ENCODE measurements at regions not wholly inside any gene's neighbourhood (a gene's known extent, or its start where the extent isn't known, plus 50 kb on each side); places are given as distances from the start of the nearest gene placed in this dataset.

DNA sequence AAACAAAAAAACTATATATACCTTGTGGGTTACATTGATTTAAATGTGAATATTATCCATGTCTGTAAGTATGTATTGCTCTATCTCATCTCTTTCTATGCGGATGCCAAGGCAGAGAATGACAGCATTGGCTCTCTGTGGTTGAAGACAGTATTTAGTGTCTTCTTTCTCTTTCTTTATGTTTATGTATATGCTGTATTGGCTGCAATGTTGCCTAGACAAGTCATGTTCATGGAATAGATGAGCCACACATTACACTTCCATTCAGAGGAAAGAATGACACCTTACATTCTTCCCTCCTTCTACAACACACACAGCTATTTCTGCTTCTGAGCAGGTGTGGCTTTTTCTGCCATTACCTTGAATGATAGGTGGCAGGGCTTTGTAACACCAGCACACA is 639.4 kb upstream of the MIR17HG start:
- ATAC-seq (ENCODE audit: low read depth) (no peak), DNase-seq (no peak)
- Histone ChIP-seq H3K27me3 (ENCODE audit: control insufficient read depth, insufficient read depth, low read length) (no peaks in the 10 kb centered on the region), H3K9me3 (ENCODE audit: control insufficient read depth, insufficient read depth, low read length) (no peaks in the 10 kb centered on the region), H4K20me1 (ENCODE audit: insufficient read depth, low read length) (no peaks in the 10 kb centered on the region), H2BK120ac (ENCODE audit: low read depth, low read length) (no peak overlapping the region), H3K14ac (replicated peaks; ENCODE audit: low read depth, low read length) (no peak overlapping the region), H3K4ac (ENCODE audit: low read depth, low read length) (no peak overlapping the region), H3K4me2 (ENCODE audit: low read depth, low read length) (no peak overlapping the region), H4K91ac (ENCODE audit: insufficient read depth, low read depth, low read length) (no peak overlapping the region), H2BK15ac (ENCODE audit: low read depth, low read length) (no peak overlapping the region), H3K27ac (ENCODE audit: insufficient read depth, low read length) (no peak overlapping the region), H3K23ac (ENCODE audit: low read depth, low read length) (no peak overlapping the region), H3K9ac (ENCODE audit: low read depth, low read length) (no peak overlapping the region), H3K56ac (ENCODE audit: extremely low read depth, insufficient read depth, low read length) (no peak overlapping the region), H2BK20ac (ENCODE audit: low read depth, low read length) (no peak overlapping the region), H2AK5ac (ENCODE audit: low read depth, low read length) (no peak overlapping the region), H2AK9ac (replicated peaks; ENCODE audit: low read depth, low read length, poor library complexity) (no peak overlapping the region), H3K4me3 (ENCODE audit: insufficient read depth, low read depth, low read length) (no peak overlapping the region), H3K4me1 (ENCODE audit: control insufficient read depth, insufficient read depth, low read length) (no peaks in the 10 kb centered on the region), H3K9me1 (ENCODE audit: insufficient read depth, low read length) (no peaks in the 10 kb centered on the region), H4K5ac (ENCODE audit: low read depth, low read length) (no peak overlapping the region), H3K36me3 (ENCODE audit: control insufficient read depth, insufficient read depth, low read length) (no peaks in the 10 kb centered on the region), H2AFZ (replicated peaks; ENCODE audit: low read length, poor library complexity) (no peak overlapping the region), H3K18ac (ENCODE audit: low read depth, low read length) (no peak overlapping the region), H2BK5ac (ENCODE audit: low read depth, low read length, poor library complexity, severe bottlenecking) (no peak overlapping the region), H3K79me1 (ENCODE audit: low read depth in 1 of 2, low read length in 2 of 2) (no peaks in the 10 kb centered on the region), H4K8ac (ENCODE audit: low read depth in 2 of 2, low read length in 2 of 2) (no peak overlapping the region)
- intact Hi-C loops (cut with micrococcal nuclease) (no loop called here), dilution Hi-C loops (cut with HindIII; ENCODE audit: low sequenced_read_pairs, unreplicated experiment) (no loop called here), in situ Hi-C loops (cut with MboI; ENCODE audit: low sequenced_read_pairs) (no loop called here)
- ChIA-PET POLR2A (ENCODE audit: unreplicated experiment) (interaction anchor here (0.6 kb wide), 1 partner anchor 70 kb away, joined by 3 read pairs; no protein-coding TSS in a partner anchor), CTCF (no interaction called here)
- no TSS peak for BruUV-seq (replicated peaks)
- WGBS, 2 experiments (ENCODE audit: extremely low coverage in 2 of 2, insufficient read length in 1 of 2) = no CpG with 5 or more reads among the region's 1 CpG
- TF ChIP-seq CHD1 (IDR thresholded peaks at IDR 0.05; ENCODE audit: low read depth, low read length) (no peak), FOS (IDR thresholded peaks at IDR 0.05; ENCODE audit: low read depth, low read length) (no peak), ELK1 (IDR thresholded peaks at IDR 0.05; ENCODE audit: borderline replicate concordance, low read depth, low read length) (no peak), POLR2A (IDR thresholded peaks at IDR 0.05; ENCODE audit: low read depth, low read length) (no peak), MAFK (IDR thresholded peaks at IDR 0.05; ENCODE audit: low read depth, low read length) (no peak), MAZ (IDR thresholded peaks at IDR 0.05; ENCODE audit: borderline replicate concordance, low read depth, low read length) (no peak), SMC3 (IDR thresholded peaks at IDR 0.05; ENCODE audit: low read depth, low read length) (no peak)

Measured in IMR-90 (cell line).